ENCODE measurements at regions not wholly inside any gene's neighbourhood (a gene's known extent, or its start where the extent isn't known, plus 50 kb on each side); places are given as distances from the start of the nearest gene placed in this dataset.

DNA sequence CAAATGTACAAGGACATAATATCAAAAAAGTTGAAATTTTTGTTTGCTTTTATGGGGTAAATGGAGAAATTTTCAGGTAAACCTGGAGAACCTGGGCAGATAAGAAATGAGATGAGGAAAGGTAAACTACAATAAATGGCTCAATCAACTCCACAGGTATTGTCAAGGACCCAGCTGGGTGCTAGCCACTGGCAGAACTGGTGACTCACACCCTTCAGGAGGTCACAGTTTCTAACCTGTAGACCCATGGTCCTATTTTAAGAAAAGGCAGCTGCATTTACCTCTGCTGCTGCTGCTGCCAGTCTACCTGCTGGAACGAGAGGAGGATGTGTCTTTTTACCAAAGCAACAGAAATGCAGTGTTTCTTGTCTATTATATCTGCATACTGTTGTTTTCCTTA lies 226.6 kb downstream of the ALG10B start:
- Histone ChIP-seq H2AFZ (ENCODE audit: low read length) (no peak overlapping the region), H3K9me2 (replicated peaks; ENCODE audit: low read length) (no peaks in the 10 kb centered on the region), H3K27me3 (ENCODE audit: low read length) (no peaks in the 10 kb centered on the region), H3K9me3 (ENCODE audit: low read length) (no peaks in the 10 kb centered on the region), H3K4me2 (ENCODE audit: low read length) (no peak overlapping the region), H4K20me1 (ENCODE audit: low read length) (no peaks in the 10 kb centered on the region), H3K4me1 (ENCODE audit: insufficient read depth, low read length) (peaks cover 12% of the 10 kb centered on the region), H3K4me3 (ENCODE audit: low read length) (no peak overlapping the region), H3K27ac (ENCODE audit: low read length) (no peak overlapping the region), H3K36me3 (ENCODE audit: low read depth, low read length) (no peaks in the 10 kb centered on the region), H3F3A (ENCODE audit: low read length, unreplicated experiment) (no peaks in the 10 kb centered on the region), H3K79me2 (ENCODE audit: low read length) (no peaks in the 10 kb centered on the region), H3K9ac (ENCODE audit: low read length) (no peak overlapping the region)
- POLR2A ChIA-PET (ENCODE audit: unreplicated experiment) = no interaction called here
- no peak for TF ChIP-seq EZH2phosphoT487 (IDR thresholded peaks at IDR 0.05; ENCODE audit: borderline replicate concordance, low read length)
- TF ChIP-seq, protein P1, sequence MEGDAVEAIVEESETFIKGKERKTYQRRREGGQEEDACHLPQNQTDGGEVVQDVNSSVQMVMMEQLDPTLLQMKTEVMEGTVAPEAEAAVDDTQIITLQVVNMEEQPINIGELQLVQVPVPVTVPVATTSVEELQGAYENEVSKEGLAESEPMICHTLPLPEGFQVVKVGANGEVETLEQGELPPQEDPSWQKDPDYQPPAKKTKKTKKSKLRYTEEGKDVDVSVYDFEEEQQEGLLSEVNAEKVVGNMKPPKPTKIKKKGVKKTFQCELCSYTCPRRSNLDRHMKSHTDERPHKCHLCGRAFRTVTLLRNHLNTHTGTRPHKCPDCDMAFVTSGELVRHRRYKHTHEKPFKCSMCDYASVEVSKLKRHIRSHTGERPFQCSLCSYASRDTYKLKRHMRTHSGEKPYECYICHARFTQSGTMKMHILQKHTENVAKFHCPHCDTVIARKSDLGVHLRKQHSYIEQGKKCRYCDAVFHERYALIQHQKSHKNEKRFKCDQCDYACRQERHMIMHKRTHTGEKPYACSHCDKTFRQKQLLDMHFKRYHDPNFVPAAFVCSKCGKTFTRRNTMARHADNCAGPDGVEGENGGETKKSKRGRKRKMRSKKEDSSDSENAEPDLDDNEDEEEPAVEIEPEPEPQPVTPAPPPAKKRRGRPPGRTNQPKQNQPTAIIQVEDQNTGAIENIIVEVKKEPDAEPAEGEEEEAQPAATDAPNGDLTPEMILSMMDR (conservative IDR thresholded peaks at IDR 0.05; ENCODE audit: low read depth, low read length) = no peak
- TF ChIP-seq EZH2 (IDR thresholded peaks at IDR 0.05; ENCODE audit: low read length, unreplicated experiment) = no peak
- no TSS peak for BruUV-seq (replicated peaks)
- CTCF ChIA-PET = no interaction called here
- intact Hi-C loops (cut with micrococcal nuclease) = no loop called here
- no peak for ATAC-seq
- DNase-seq = peak; percentile 30

DNA sequence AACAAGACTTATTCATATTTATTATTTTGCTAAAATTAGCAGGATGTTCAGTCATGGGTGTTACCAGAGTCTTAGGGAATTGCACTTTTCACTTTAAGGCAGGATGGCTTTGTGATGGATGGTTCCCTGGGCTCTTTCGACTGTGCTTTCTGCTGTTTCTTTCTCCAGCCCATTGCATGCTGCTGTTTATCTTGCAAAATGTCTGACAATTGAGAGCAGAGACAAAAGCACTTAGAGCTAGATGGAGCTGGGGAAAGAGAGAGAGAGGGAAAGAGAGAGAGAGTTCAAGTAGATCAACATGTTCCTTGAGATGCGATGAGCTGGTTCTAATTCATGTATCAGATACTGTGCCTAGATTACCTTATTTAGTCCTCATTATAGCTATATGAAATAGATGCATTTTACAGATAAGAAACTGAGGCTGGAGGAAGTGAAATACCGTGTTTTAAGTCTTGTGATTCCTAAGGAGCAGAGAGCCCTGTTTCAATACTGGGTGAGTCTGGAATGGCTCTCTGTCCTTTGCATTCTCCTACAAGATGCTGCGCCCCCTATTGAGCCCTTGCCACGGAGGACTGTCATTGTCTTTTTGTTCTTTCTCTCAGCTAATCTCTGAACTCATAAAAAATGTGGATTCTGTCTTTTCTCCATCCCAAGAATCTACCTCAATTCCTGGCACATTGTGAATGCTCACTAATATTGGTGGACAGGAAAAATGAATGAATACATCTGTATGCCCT lies 227.9 kb downstream of the ALG10B start:
- no TSS peak for BruUV-seq (replicated peaks)
- POLR2A ChIA-PET (ENCODE audit: unreplicated experiment) = no interaction called here
- TF ChIP-seq, protein P1 (conservative IDR thresholded peaks at IDR 0.05; ENCODE audit: low read depth, low read length) = peak; percentile 43; the same call in 1 of the 2 replicates
- no peak for TF ChIP-seq EZH2 (IDR thresholded peaks at IDR 0.05; ENCODE audit: low read length, unreplicated experiment)

DNA sequence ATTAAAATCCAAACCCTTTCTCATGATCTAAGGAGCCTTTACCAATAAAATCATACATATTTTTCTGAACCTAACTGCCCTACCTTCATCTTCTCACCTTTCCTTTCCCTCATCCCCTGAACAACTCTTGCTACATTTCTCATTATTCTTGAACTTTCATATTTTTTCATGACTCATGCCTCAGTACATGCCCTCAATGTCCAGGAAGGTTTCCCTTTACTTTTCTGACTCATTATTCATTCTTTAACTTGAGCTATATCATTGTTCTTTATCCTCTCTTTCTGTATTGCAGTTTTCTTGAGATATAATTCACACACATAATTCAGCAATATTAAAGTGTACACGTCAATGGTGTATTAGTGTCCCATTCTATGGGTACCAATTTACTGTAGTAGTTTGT lies 231.0 kb downstream of the ALG10B start:
- ATAC-seq (peak; percentile 93), DNase-seq (peak; percentile 68)
- Histone ChIP-seq H3K4me2 (ENCODE audit: low read length) (peak overlapping the region; percentile 12; the same call in 1 of the 2 replicates), H3K27me3 (ENCODE audit: low read length) (no peaks in the 10 kb centered on the region), H3K27ac (ENCODE audit: low read length) (peak overlapping the region; percentile 22), H3K4me3 (ENCODE audit: low read length) (no peak overlapping the region), H3K79me2 (ENCODE audit: low read length) (no peaks in the 10 kb centered on the region), H3K9ac (ENCODE audit: low read length) (no peak overlapping the region), H3K9me2 (replicated peaks; ENCODE audit: low read length) (no peaks in the 10 kb centered on the region), H3K4me1 (ENCODE audit: insufficient read depth, low read length) (peaks cover 12% of the 10 kb centered on the region), H3F3A (ENCODE audit: low read length, unreplicated experiment) (no peaks in the 10 kb centered on the region), H3K36me3 (ENCODE audit: low read depth, low read length) (no peaks in the 10 kb centered on the region), H3K9me3 (ENCODE audit: low read length) (no peaks in the 10 kb centered on the region), H4K20me1 (ENCODE audit: low read length) (no peaks in the 10 kb centered on the region), H2AFZ (ENCODE audit: low read length) (no peak overlapping the region)
- no TSS peak for BruUV-seq (replicated peaks)
- TF ChIP-seq, protein P1 (conservative IDR thresholded peaks at IDR 0.05; ENCODE audit: low read depth, low read length) = no peak
- TF ChIP-seq EZH2 (IDR thresholded peaks at IDR 0.05; ENCODE audit: low read length, unreplicated experiment) = no peak
- TF ChIP-seq EZH2phosphoT487 (IDR thresholded peaks at IDR 0.05; ENCODE audit: borderline replicate concordance, low read length) = no peak
- POLR2A ChIA-PET (ENCODE audit: unreplicated experiment) = interaction anchor here (0.5 to 0.7 kb wide), 6 partner anchors 10 to 328 kb away, joined by 3 to 24 read pairs (median 5); no protein-coding TSS in a partner anchor
- intact Hi-C loops (cut with micrococcal nuclease) = no loop called here
- CTCF ChIA-PET = no interaction called here

More for the DNA sequence above, 227.9 kb downstream of the ALG10B start:
- Histone ChIP-seq H3K4me3 (ENCODE audit: low read length) (no peak overlapping the region), H3K9me3 (ENCODE audit: low read length) (no peaks in the 10 kb centered on the region), H3K27ac (ENCODE audit: low read length) (no peak overlapping the region), H3K27me3 (ENCODE audit: low read length) (no peaks in the 10 kb centered on the region), H3K9me2 (replicated peaks; ENCODE audit: low read length) (no peaks in the 10 kb centered on the region), H4K20me1 (ENCODE audit: low read length) (no peaks in the 10 kb centered on the region), H3K4me1 (ENCODE audit: insufficient read depth, low read length) (peaks cover 12% of the 10 kb centered on the region), H3K4me2 (ENCODE audit: low read length) (no peak overlapping the region), H3K36me3 (ENCODE audit: low read depth, low read length) (no peaks in the 10 kb centered on the region), H3F3A (ENCODE audit: low read length, unreplicated experiment) (no peaks in the 10 kb centered on the region), H3K79me2 (ENCODE audit: low read length) (no peaks in the 10 kb centered on the region), H2AFZ (ENCODE audit: low read length) (no peak overlapping the region), H3K9ac (ENCODE audit: low read length) (no peak overlapping the region)
- intact Hi-C loops (cut with micrococcal nuclease) = no loop called here
- DNase-seq (no peak), ATAC-seq (no peak)
- CTCF ChIA-PET = interaction anchor here (0.5 kb wide), 1 partner anchor 323 kb away, joined by 3 read pairs; no protein-coding TSS in a partner anchor
